Nephron (organoid): ENCODE measurements at regions not wholly inside any gene's neighbourhood (a gene's known extent, or its start where the extent isn't known, plus 50 kb on each side); places are given as distances from the start of the nearest gene placed in this dataset.

Experiments used
- H3K27ac Mint-ChIP-seq, 3 experiments: 2 replicates each; pipeline ENCODE4 v1.8.0; 2020; ENCODE audit warnings: mixed read lengths in 3 of 3, mild to moderate bottlenecking in 2 of 3, moderate library complexity in 1 of 3
- H3K27me3 Mint-ChIP-seq: 2 replicates; pipeline ENCODE4 v1.8.0; 2021; ENCODE audit warnings: low read depth, mild to moderate bottlenecking, moderate library complexity, mixed read lengths
- H3K36me3 Mint-ChIP-seq: 2 replicates; pipeline ENCODE4 v1.8.0; 2020; ENCODE audit warnings: low read depth, mixed read lengths
- H3K4me1 Mint-ChIP-seq: 2 replicates; pipeline ENCODE4 v1.8.0; 2020; ENCODE audit warnings: mixed read lengths
- H3K4me3 Mint-ChIP-seq, 3 experiments: 2 replicates each; pipeline ENCODE4 v1.8.0; 2020; ENCODE audit warnings: mild to moderate bottlenecking in 3 of 3, mixed read lengths in 3 of 3, moderate library complexity in 2 of 3
- H3K9me3 Mint-ChIP-seq: 2 replicates; pipeline ENCODE4 v1.8.0; 2020; ENCODE audit warnings: mixed read lengths
- TF ChIP-seq, protein P1 (sequence below), 3 experiments: fragments of 200-600 bp; sonication (generic); IDR thresholded peaks; one replicate each; pipeline ENCODE4 v1.5.0; 2021; ENCODE audit warnings: antibody characterized with exemption in 3 of 3; ENCODE audit not compliant: unreplicated experiment in 3 of 3

DNA sequence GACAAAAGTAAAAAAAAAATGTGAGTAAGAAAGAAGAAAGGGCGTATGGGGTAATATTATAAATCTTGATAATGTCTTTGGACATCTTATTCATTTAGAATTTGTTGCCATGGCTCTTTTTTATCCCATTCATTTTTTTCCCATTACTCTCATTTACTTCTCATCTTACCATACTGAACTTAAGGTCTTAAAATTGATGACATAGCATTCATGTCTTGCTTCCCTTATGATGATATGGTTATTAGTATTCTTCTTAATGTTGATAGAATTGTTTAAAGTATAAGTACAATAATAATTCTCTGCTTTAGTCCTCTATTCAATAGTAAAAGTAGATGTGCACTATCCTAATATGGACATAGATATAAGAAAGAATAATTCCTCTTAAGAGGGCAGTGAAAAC is 204.1 kb upstream of the KLF12 start:
- no peaks in the 10 kb centered on the region for H3K36me3 Mint-ChIP-seq
- H3K4me3 Mint-ChIP-seq = no peak overlapping the region
- H3K27me3 Mint-ChIP-seq = no peaks in the 10 kb centered on the region
- H3K4me1 Mint-ChIP-seq = no peaks in the 10 kb centered on the region
- no peak overlapping the region for H3K27ac Mint-ChIP-seq
- H3K9me3 Mint-ChIP-seq = peaks cover 11% of the 10 kb centered on the region
- TF ChIP-seq, protein P1, sequence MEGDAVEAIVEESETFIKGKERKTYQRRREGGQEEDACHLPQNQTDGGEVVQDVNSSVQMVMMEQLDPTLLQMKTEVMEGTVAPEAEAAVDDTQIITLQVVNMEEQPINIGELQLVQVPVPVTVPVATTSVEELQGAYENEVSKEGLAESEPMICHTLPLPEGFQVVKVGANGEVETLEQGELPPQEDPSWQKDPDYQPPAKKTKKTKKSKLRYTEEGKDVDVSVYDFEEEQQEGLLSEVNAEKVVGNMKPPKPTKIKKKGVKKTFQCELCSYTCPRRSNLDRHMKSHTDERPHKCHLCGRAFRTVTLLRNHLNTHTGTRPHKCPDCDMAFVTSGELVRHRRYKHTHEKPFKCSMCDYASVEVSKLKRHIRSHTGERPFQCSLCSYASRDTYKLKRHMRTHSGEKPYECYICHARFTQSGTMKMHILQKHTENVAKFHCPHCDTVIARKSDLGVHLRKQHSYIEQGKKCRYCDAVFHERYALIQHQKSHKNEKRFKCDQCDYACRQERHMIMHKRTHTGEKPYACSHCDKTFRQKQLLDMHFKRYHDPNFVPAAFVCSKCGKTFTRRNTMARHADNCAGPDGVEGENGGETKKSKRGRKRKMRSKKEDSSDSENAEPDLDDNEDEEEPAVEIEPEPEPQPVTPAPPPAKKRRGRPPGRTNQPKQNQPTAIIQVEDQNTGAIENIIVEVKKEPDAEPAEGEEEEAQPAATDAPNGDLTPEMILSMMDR (IDR thresholded peaks at IDR 0.05; ENCODE audit: unreplicated experiment in 3 of 3) = no peak

DNA sequence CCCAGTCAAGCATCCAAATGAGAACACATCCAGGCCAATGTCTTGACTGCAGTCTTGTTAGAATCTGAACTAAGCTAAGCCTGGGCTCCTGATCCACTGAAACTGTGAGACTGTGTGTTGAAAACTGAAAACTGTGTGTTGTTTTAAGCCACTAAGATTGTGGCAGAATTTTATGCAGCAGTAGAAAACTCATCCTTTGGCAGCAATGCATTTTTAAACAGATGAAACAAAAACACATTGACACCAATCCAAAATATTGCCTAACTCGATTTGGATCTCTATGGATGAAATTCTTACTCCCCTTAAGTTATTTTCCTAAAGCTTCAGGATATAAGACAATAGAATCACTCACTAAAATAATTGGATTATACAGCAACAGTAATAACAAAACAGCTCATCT is 202.3 kb upstream of the KLF12 start:
- Mint-ChIP-seq H3K4me1 (no peaks in the 10 kb centered on the region), H3K27ac (no peak overlapping the region), H3K27me3 (no peaks in the 10 kb centered on the region), H3K9me3 (peaks cover 3% of the 10 kb centered on the region), H3K36me3 (no peaks in the 10 kb centered on the region), H3K4me3 (no peak overlapping the region)
- TF ChIP-seq, protein P1 (IDR thresholded peaks at IDR 0.05; ENCODE audit: unreplicated experiment in 3 of 3) = no peak

DNA sequence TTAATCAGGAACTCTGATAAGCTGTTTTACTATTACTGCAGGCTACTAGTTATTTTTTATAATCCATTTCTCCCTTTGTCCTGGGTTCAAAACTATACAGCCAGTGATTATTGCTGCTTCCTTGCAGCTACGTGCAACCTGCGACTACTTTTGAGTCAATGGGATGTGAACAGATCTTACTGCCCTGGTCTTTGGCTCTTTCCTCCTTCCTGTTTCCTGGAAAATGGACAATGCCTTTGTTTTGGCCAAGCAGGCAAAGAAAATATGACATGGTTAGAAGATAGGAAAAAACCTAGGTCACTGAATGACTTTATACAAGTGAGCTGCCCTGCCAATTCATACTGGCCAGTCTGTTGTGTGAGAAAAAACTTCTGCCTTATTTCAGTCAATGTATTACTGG is 201.2 kb upstream of the KLF12 start:
- TF ChIP-seq, protein P1 (IDR thresholded peaks at IDR 0.05; ENCODE audit: unreplicated experiment in 3 of 3) = no peak
- peaks cover under 1% of the 10 kb centered on the region for H3K9me3 Mint-ChIP-seq
- H3K4me1 Mint-ChIP-seq = no peaks in the 10 kb centered on the region

DNA sequence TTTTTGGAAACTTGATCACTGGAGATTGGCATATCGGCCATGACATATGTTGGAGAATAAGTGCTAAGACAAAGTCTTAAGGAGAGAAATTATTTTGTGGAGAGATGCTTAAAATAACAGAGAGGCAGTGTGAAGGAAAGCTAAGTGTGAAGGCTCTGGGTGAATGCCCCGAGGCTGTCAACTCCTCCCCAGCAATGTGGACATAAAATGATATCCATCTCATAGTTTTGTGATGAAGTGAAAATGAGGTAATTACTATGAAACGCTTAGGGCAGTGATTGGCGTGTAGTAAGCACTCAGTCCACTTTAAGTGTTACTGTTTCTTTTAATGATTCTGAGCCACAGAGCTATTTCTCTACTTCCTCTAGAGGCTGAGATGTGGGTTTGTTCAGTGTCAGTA is 195.8 kb upstream of the KLF12 start:
- Mint-ChIP-seq H3K27ac (no peak overlapping the region), H3K36me3 (no peaks in the 10 kb centered on the region), H3K9me3 (no peaks in the 10 kb centered on the region), H3K4me3 (no peak overlapping the region), H3K4me1 (peaks cover 9% of the 10 kb centered on the region), H3K27me3 (no peaks in the 10 kb centered on the region)
- TF ChIP-seq, protein P1 (IDR thresholded peaks at IDR 0.05; ENCODE audit: unreplicated experiment in 3 of 3) = no peak

More for the DNA sequence above, 201.2 kb upstream of the KLF12 start:
- Mint-ChIP-seq H3K27ac (no peak overlapping the region), H3K36me3 (no peaks in the 10 kb centered on the region), H3K4me3 (no peak overlapping the region), H3K27me3 (no peaks in the 10 kb centered on the region)

DNA sequence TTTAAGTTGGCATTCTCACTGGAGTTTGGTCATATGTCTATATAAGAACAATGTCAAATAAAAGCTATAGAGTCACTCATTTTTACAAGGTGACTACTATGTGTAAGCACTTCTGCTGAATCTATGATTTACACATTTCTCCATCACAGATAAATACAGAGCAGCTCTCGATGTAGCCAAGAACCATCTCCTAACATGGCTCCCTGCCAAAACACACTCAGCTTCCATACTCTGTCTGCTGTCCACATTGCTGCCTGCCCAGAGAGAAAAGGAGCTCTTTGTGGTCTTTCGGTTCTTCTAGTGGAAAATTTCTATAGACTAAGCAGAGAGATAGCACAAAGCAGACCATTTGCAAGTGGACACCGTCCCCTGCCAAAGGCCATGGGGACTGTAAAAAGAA is 190.9 kb upstream of the KLF12 start:
- Mint-ChIP-seq H3K36me3 (no peaks in the 10 kb centered on the region), H3K27me3 (peaks cover 4% of the 10 kb centered on the region), H3K4me3 (peak overlapping the region in 2 of 3 experiments; percentile 9 to 19), H3K9me3 (no peaks in the 10 kb centered on the region), H3K4me1 (peaks cover 18% of the 10 kb centered on the region), H3K27ac (peak overlapping the region; percentile 73 to 92 (median 91))
- TF ChIP-seq, protein P1 (IDR thresholded peaks at IDR 0.05; ENCODE audit: unreplicated experiment in 3 of 3) = no peak

DNA sequence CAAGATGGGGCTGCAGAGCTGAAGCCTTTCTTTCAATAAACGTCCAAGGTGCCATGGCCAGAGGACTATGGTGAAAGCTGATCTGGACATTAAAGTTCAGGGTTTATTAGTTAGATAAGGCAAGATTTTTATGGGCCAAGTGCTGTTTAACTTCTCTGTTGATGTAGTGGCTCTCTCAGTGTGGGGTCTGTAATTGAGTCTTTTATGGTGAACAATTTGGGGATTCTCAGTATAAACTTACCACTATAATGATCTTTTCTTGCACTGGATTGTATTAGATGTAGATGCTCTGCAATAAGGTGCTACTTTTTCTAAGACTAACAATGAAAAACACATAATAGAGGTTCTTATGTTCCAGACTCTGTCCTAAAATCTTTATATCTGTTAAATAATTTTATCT is 190.1 kb upstream of the KLF12 start:
- peak overlapping the region in 2 of 3 experiments; percentile 91 to 92 for H3K27ac Mint-ChIP-seq
- peaks cover 4% of the 10 kb centered on the region for H3K27me3 Mint-ChIP-seq
- H3K4me3 Mint-ChIP-seq = no peak overlapping the region
- no peaks in the 10 kb centered on the region for H3K36me3 Mint-ChIP-seq
- H3K4me1 Mint-ChIP-seq = peaks cover 18% of the 10 kb centered on the region
- H3K9me3 Mint-ChIP-seq = no peaks in the 10 kb centered on the region
- TF ChIP-seq, protein P1 (IDR thresholded peaks at IDR 0.05; ENCODE audit: unreplicated experiment in 3 of 3) = no peak
